ENCODE measurements at regions not wholly inside any gene's neighbourhood (a gene's known extent, or its start where the extent isn't known, plus 50 kb on each side); places are given as distances from the start of the nearest gene placed in this dataset.

DNA sequence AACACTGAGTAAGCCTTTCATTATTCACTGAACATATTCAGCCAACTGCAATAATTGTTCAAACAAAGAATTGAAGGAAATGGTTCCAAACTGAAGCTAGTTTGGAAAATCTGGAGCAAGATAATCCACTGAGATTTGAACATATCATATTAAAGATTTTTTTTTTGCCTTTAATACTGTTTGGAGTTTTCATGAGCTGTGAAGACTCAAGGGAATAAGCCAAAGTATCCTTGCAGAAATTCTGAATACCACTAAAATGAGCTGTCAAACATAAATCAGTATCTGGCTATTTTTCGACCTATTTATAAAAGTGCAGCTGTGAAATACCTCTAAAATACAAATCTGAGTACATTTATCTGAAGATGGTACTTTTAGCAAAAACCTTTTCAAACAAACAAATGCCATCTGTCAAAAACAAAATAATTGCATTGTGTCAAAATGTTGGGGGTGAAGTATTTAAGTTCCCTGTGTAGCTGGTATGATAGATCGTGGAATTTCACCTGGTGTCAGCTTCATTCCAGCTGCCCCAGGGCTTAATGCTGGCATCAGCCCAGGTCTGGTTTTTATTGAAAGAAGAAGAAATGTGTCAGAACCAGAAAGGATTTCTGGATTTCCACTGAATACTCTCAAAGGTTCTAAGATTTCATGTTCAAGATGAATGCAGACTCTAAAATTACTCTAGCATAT is 149.0 kb upstream of the GRAMD2B start:
- no peaks in the 10 kb centered on the region for H3K27me3 ChIP-seq (replicated peaks in 1 of 2; ENCODE audit: control insufficient read depth in 2 of 2, insufficient read depth in 2 of 2, low read length in 1 of 2)
- H4K20me1 ChIP-seq (ENCODE audit: control insufficient read depth, insufficient read depth), result no peaks in the 10 kb centered on the region
- POLR2A ChIA-PET, result no interaction called here
- FAIRE-seq (no peak), DNase-seq (ENCODE audit: low read depth, low spot score) (no peak), ATAC-seq (no peak)
- no peaks in the 10 kb centered on the region for H3K79me2 ChIP-seq (ENCODE audit: control insufficient read depth, insufficient read depth, low read length)
- no peak overlapping the region for H2AFZ ChIP-seq (ENCODE audit: control insufficient read depth, low read depth, low read length)
- RAD21 ChIA-PET (ENCODE audit: unreplicated experiment), result no interaction called here
- SMC1A ChIA-PET (ENCODE audit: uncharacterized antibody, unreplicated experiment), result interaction anchor here (1.7 kb wide), 1 partner anchor 9 kb away, joined by 4 read pairs; no protein-coding TSS in a partner anchor
- no peak overlapping the region for H3K27ac ChIP-seq (ENCODE audit: control insufficient read depth, insufficient read depth)
- no peak overlapping the region for H3K4me2 ChIP-seq (ENCODE audit: control insufficient read depth, insufficient read depth)
- intact Hi-C loops (cut with micrococcal nuclease; ENCODE audit: unreplicated experiment), result no loop called here
- CTCF ChIA-PET, result no interaction called here
- in situ Hi-C loops (cut with MboI), result no loop called here
- H3K9me3 ChIP-seq (replicated peaks; ENCODE audit: control insufficient read depth, insufficient read depth, low read length), result no peaks in the 10 kb centered on the region
- no peaks in the 10 kb centered on the region for H3K36me3 ChIP-seq (ENCODE audit: control insufficient read depth in 2 of 2, insufficient read depth in 2 of 2, low read length in 1 of 2)
- 22% methylated on average over 2 of the region's 2 CpGs for WGBS (ENCODE audit: insufficient coverage, insufficient replicate concordance, low lambda C conversion rate, missing lambda C conversion rate)
- BruUV-seq (replicated peaks), result no TSS peak
- no peaks in the 10 kb centered on the region for H3K4me1 ChIP-seq (ENCODE audit: control insufficient read depth, insufficient read depth, low read length)
- H3K9ac ChIP-seq (ENCODE audit: control insufficient read depth, insufficient read depth, low read length), result no peak overlapping the region
- no peak overlapping the region for H3K4me3 ChIP-seq
- TF ChIP-seq TCF12 (IDR thresholded peaks at IDR 0.05; ENCODE audit: low read depth, low read length) (no peak), ZNF592 (IDR thresholded peaks at IDR 0.05) (no peak), GATAD2B (conservative IDR thresholded peaks at IDR 0.05; ENCODE audit: low read depth) (no peak), SIN3A (IDR thresholded peaks at IDR 0.05; ENCODE audit: low read depth, low read length) (no peak), RAD21 (IDR thresholded peaks at IDR 0.05; ENCODE audit: insufficient read depth, low read depth, low read length) (no peak), CUX1 (IDR thresholded peaks at IDR 0.05; ENCODE audit: insufficient replicate concordance, low read depth, low read length) (no peak), JUND (IDR thresholded peaks at IDR 0.05; ENCODE audit: low read depth, low read length) (no peak), POLR2A (IDR thresholded peaks at IDR 0.05; ENCODE audit: low read depth, low read length) (no peak), BRCA1 (IDR thresholded peaks at IDR 0.05; ENCODE audit: low read depth, low read length) (no peak), YY1 (IDR thresholded peaks at IDR 0.05; ENCODE audit: low read depth, low read length) (no peak)
- TF ChIP-seq, protein P1, sequence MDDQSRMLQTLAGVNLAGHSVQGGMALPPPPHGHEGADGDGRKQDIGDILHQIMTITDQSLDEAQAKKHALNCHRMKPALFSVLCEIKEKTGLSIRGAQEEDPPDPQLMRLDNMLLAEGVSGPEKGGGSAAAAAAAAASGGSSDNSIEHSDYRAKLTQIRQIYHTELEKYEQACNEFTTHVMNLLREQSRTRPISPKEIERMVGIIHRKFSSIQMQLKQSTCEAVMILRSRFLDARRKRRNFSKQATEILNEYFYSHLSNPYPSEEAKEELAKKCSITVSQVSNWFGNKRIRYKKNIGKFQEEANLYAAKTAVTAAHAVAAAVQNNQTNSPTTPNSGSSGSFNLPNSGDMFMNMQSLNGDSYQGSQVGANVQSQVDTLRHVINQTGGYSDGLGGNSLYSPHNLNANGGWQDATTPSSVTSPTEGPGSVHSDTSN (IDR thresholded peaks at IDR 0.05; ENCODE audit: insufficient replicate concordance, low read depth, low read length), result no peak
- TF ChIP-seq, protein P2, sequence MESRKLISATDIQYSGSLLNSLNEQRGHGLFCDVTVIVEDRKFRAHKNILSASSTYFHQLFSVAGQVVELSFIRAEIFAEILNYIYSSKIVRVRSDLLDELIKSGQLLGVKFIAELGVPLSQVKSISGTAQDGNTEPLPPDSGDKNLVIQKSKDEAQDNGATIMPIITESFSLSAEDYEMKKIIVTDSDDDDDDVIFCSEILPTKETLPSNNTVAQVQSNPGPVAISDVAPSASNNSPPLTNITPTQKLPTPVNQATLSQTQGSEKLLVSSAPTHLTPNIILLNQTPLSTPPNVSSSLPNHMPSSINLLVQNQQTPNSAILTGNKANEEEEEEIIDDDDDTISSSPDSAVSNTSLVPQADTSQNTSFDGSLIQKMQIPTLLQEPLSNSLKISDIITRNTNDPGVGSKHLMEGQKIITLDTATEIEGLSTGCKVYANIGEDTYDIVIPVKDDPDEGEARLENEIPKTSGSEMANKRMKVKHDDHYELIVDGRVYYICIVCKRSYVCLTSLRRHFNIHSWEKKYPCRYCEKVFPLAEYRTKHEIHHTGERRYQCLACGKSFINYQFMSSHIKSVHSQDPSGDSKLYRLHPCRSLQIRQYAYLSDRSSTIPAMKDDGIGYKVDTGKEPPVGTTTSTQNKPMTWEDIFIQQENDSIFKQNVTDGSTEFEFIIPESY (IDR thresholded peaks at IDR 0.05), result no peak

Measured in GM12878 (cell line).